ENCODE measurements at regions not wholly inside any gene's neighbourhood (a gene's known extent, or its start where the extent isn't known, plus 50 kb on each side); places are given as distances from the start of the nearest gene placed in this dataset.

DNA sequence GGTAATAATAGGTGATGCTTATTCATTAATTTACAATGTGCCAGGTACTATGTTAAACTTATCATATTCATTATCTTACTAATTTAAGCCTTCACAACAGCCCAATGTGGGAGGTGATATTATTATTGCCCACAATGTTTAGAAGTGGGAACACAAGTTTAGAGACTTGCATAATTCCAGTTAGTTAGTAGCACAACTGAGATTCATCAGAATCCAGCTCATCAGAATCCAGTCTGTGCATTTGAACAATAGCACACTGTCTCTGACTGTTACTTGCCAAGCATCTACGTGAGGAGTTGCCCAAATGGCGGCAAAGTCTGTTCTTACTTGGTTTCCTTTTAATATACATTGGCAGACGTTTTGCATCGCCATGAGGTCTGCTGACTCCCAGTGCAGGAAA lies 110.9 kb upstream of the BASP1 start:
- TF ChIP-seq, protein P1, sequence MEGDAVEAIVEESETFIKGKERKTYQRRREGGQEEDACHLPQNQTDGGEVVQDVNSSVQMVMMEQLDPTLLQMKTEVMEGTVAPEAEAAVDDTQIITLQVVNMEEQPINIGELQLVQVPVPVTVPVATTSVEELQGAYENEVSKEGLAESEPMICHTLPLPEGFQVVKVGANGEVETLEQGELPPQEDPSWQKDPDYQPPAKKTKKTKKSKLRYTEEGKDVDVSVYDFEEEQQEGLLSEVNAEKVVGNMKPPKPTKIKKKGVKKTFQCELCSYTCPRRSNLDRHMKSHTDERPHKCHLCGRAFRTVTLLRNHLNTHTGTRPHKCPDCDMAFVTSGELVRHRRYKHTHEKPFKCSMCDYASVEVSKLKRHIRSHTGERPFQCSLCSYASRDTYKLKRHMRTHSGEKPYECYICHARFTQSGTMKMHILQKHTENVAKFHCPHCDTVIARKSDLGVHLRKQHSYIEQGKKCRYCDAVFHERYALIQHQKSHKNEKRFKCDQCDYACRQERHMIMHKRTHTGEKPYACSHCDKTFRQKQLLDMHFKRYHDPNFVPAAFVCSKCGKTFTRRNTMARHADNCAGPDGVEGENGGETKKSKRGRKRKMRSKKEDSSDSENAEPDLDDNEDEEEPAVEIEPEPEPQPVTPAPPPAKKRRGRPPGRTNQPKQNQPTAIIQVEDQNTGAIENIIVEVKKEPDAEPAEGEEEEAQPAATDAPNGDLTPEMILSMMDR (IDR thresholded peaks at IDR 0.05): no peak
- TF ChIP-seq POLR2A (IDR thresholded peaks at IDR 0.05) (no peak), EP300 (IDR thresholded peaks at IDR 0.05) (no peak), POLR2AphosphoS5 (IDR thresholded peaks at IDR 0.05) (no peak)

Data from gastroesophageal sphincter (tissue), 3 donors.